CD4-positive, alpha-beta T cell treated with Interleukin-17A for 4 hours (primary cell): ENCODE measurements at regions not wholly inside any gene's neighbourhood (a gene's known extent, or its start where the extent isn't known, plus 50 kb on each side); places are given as distances from the start of the nearest gene placed in this dataset.

Experiments used
- DNase-seq: peaks from one replicate; pipeline ENCODE4 v3.0.0-alpha.2; 2020; ENCODE audit warnings: mixed read lengths

- no peak for DNase-seq
These were observed 184.2 kb upstream of the FOXN3 start for GRCh38 chr14:89600950-89601826.

- no peak for DNase-seq
These were observed 183.0 kb upstream of the FOXN3 start for GRCh38 chr14:89600029-89600428.

- DNase-seq: no peak
These were observed 181.6 kb upstream of the FOXN3 start for GRCh38 chr14:89598548-89599186.

GRCh38 chr14:89592961-89593360 is 175.9 kb upstream of the FOXN3 start:
- no peak for DNase-seq

- DNase-seq: no peak
These were observed 172.5 kb upstream of the FOXN3 start for GRCh38 chr14:89589400-89590118.

GRCh38 chr14:89588840-89589296 is 171.8 kb upstream of the FOXN3 start:
- no peak for DNase-seq

GRCh38 chr14:89588016-89588415 is 171.0 kb upstream of the FOXN3 start:
- no peak for DNase-seq

- no peak for DNase-seq
These were observed 170.0 kb upstream of the FOXN3 start for GRCh38 chr14:89587136-89587420.

- peak; percentile 30 for DNase-seq
These were observed 169.5 kb upstream of the FOXN3 start for GRCh38 chr14:89586258-89587135.

- DNase-seq: no peak
These were observed 161.1 kb upstream of the FOXN3 start for GRCh38 chr14:89578156-89578555.

GRCh38 chr14:89576960-89577359 is 159.9 kb upstream of the FOXN3 start:
- DNase-seq: no peak

- no peak for DNase-seq
These were observed 159.3 kb upstream of the FOXN3 start for GRCh38 chr14:89576145-89576927.

GRCh38 chr14:89575386-89576061 is 158.5 kb upstream of the FOXN3 start:
- no peak for DNase-seq

- DNase-seq: no peak
These were observed 157.4 kb upstream of the FOXN3 start for GRCh38 chr14:89574420-89574819.

- no peak for DNase-seq
These were observed 156.3 kb upstream of the FOXN3 start for GRCh38 chr14:89573399-89573657.

- DNase-seq: no peak
These were observed 155.8 kb upstream of the FOXN3 start for GRCh38 chr14:89572596-89573398.

- no peak for DNase-seq
These were observed 154.5 kb upstream of the FOXN3 start for GRCh38 chr14:89571491-89571890.

GRCh38 chr14:89566644-89567415 is 149.8 kb upstream of the FOXN3 start:
- DNase-seq: no peak

- DNase-seq: no peak
These were observed 149.1 kb upstream of the FOXN3 start for GRCh38 chr14:89566180-89566579.

GRCh38 chr14:89565607-89566006 is 148.6 kb upstream of the FOXN3 start:
- DNase-seq: no peak
